NCI-H2227 treated with DMSO at 0.1 percent for 48 hours (cell line): ENCODE measurements at regions not wholly inside any gene's neighbourhood (a gene's known extent, or its start where the extent isn't known, plus 50 kb on each side); places are given as distances from the start of the nearest gene placed in this dataset.
"Not testable (repeated sequence)": the region's sequence is repeated elsewhere in the genome, so short reads cannot be mapped to it uniquely, and the experiment has no call there.

Experiments
- DNase-seq: peaks from one replicate; lab custom pipeline; 2025; lab: John Stamatoyannopoulos, UW

- DNase-seq: no peak
These were observed 455.3 kb downstream of the STK39 start for GRCh38 chr2:167792126-167792525.

GRCh38 chr2:167790781-167791450 lies 456.5 kb downstream of the STK39 start:
- no peak for DNase-seq

- no peak for DNase-seq
These were observed 457.2 kb downstream of the STK39 start for GRCh38 chr2:167790189-167790588.

- no peak for DNase-seq
These were observed 459.8 kb downstream of the STK39 start for GRCh38 chr2:167787562-167787961.

- DNase-seq: no peak
These were observed 460.4 kb downstream of the STK39 start for GRCh38 chr2:167787021-167787420.

GRCh38 chr2:167785606-167786216 lies 461.7 kb downstream of the STK39 start:
- no peak for DNase-seq

- DNase-seq: peak; percentile 55
These were observed 463.3 kb downstream of the STK39 start for GRCh38 chr2:167784084-167784425.

GRCh38 chr2:167783261-167784083 lies 463.9 kb downstream of the STK39 start:
- DNase-seq: peak; percentile 21

GRCh38 chr2:167781629-167782028 lies 465.8 kb downstream of the STK39 start:
- DNase-seq: not testable (repeated sequence)

GRCh38 chr2:167776359-167776758 lies 471.0 kb downstream of the STK39 start:
- no peak for DNase-seq

- DNase-seq: no peak
These were observed 475.8 kb downstream of the STK39 start for GRCh38 chr2:167771628-167772027.

GRCh38 chr2:167769020-167769419 lies 478.4 kb downstream of the STK39 start:
- no peak for DNase-seq

GRCh38 chr2:167767830-167768229 lies 479.6 kb downstream of the STK39 start:
- DNase-seq: no peak

- no peak for DNase-seq
These were observed 482.5 kb downstream of the STK39 start for GRCh38 chr2:167764772-167765341.

- DNase-seq: peak; percentile 22
These were observed 485.8 kb downstream of the STK39 start for GRCh38 chr2:167761465-167762136.

GRCh38 chr2:167759531-167759930 lies 487.9 kb downstream of the STK39 start:
- no peak for DNase-seq

- DNase-seq: no peak
These were observed 489.1 kb downstream of the STK39 start for GRCh38 chr2:167758292-167758691.

GRCh38 chr2:167756446-167756845 lies 490.9 kb downstream of the STK39 start:
- no peak for DNase-seq

- DNase-seq: no peak
These were observed 494.3 kb downstream of the STK39 start for GRCh38 chr2:167753142-167753541.

GRCh38 chr2:167752734-167753133 lies 494.7 kb downstream of the STK39 start:
- DNase-seq: no peak

GRCh38 chr2:167750675-167751074 lies 496.7 kb downstream of the STK39 start:
- no peak for DNase-seq

- no peak for DNase-seq
These were observed 497.7 kb downstream of the STK39 start for GRCh38 chr2:167749660-167750059.
